Cardiac fibroblast (primary cell): ENCODE measurements at regions not wholly inside any gene's neighbourhood (a gene's known extent, or its start where the extent isn't known, plus 50 kb on each side); places are given as distances from the start of the nearest gene placed in this dataset.

ENCODE experiments used
- DNase-seq, 2 donors: peaks; one replicate each; pipeline versions ENCODE4 v3.0.0 to v3.0.0-alpha.2; 2010; ENCODE audit warnings: low read depth in 2 of 2
- H3K4me3 ChIP-seq, 2 donors: replicated peaks in 1 of 2; 1 replicate in 1 of 2; 2 replicates in 1 of 2; pipeline ENCODE4 v1.5.1; 2011; ENCODE audit warnings: low read depth in 2 of 2, low read length in 2 of 2, mild to moderate bottlenecking in 2 of 2, moderate library complexity in 1 of 2
- TF ChIP-seq, protein P1 (sequence below): IDR thresholded peaks from one replicate; pipeline ENCODE4 v1.5.1; 2011; ENCODE audit warnings: low read depth, mild to moderate bottlenecking, low read length, inconsistent platforms

DNA sequence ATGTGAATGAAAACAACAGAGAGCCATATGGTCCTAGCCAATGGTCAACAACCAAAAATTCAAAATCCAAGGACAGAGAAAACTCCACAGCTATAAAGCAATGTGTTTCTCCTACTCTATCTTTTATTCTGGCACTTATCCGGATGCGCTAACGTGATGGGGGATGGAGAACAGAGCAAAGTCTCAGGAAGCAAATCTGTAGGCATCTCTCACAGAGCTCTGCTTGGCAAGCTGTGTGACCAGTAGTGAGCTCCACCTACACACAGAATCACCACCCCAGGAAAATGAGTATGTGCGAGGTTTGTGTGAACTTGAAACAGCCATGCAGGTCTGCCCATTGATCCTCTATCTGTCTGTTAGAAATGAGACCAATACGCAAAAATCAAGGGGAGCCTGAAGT, 584.3 kb downstream of the BCL11A start:
- DNase-seq = no peak
- H3K4me3 ChIP-seq = no peak overlapping the region
- TF ChIP-seq, protein P1, sequence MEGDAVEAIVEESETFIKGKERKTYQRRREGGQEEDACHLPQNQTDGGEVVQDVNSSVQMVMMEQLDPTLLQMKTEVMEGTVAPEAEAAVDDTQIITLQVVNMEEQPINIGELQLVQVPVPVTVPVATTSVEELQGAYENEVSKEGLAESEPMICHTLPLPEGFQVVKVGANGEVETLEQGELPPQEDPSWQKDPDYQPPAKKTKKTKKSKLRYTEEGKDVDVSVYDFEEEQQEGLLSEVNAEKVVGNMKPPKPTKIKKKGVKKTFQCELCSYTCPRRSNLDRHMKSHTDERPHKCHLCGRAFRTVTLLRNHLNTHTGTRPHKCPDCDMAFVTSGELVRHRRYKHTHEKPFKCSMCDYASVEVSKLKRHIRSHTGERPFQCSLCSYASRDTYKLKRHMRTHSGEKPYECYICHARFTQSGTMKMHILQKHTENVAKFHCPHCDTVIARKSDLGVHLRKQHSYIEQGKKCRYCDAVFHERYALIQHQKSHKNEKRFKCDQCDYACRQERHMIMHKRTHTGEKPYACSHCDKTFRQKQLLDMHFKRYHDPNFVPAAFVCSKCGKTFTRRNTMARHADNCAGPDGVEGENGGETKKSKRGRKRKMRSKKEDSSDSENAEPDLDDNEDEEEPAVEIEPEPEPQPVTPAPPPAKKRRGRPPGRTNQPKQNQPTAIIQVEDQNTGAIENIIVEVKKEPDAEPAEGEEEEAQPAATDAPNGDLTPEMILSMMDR = no peak

DNA sequence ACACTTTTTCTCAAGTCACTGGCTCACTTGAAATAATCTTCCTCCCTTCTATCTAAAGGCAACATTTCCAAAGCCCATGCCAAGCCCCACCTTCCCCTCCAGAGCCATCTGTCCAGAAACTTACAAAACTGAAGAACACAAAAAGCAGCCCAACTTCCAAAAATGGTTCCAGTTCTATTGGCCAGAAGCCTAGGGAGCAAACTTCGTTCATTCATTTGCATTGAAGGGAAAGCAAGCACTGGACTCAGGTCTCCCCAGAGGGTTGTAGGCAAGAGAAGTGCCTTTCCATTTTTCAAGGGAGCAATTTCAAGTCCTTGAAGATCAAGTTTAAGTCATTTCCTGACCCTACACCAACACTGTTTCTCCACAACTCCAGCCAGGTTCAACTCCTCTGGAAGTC, 585.0 kb downstream of the BCL11A start:
- TF ChIP-seq, protein P1 = no peak
- no peak for DNase-seq
- H3K4me3 ChIP-seq = no peak overlapping the region

GRCh38 chr2:59967691-59968090, 585.8 kb downstream of the BCL11A start:
- TF ChIP-seq, protein P1 = no peak
- no peak overlapping the region for H3K4me3 ChIP-seq
- no peak for DNase-seq

DNA sequence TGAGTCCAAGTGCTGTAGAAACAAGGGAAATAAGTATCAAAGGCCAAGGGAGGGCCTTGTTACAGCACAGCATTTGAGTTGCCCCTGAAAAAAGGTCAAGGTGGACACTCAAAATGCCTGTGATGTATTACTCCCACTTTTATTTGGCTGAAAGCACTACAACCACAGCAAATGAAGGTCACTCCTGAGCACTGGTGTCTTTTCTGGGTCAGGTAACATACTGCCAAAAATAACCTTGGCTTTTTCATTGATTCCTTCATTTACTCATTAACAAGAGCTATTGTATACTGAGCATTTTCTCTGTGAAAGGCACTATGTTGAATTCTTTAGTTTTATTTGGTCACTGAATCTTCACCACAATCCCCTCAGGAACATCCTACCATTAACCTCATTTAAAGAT, 590.3 kb downstream of the BCL11A start:
- H3K4me3 ChIP-seq = no peak overlapping the region
- TF ChIP-seq, protein P1 = no peak
- DNase-seq = no peak

GRCh38 chr2:59961746-59962145, 591.7 kb downstream of the BCL11A start:
- no peak for DNase-seq
- TF ChIP-seq, protein P1 = no peak
- H3K4me3 ChIP-seq = no peak overlapping the region

GRCh38 chr2:59959944-59960343, 593.5 kb downstream of the BCL11A start:
- DNase-seq = no peak
- no peak overlapping the region for H3K4me3 ChIP-seq
- TF ChIP-seq, protein P1 = no peak

DNA sequence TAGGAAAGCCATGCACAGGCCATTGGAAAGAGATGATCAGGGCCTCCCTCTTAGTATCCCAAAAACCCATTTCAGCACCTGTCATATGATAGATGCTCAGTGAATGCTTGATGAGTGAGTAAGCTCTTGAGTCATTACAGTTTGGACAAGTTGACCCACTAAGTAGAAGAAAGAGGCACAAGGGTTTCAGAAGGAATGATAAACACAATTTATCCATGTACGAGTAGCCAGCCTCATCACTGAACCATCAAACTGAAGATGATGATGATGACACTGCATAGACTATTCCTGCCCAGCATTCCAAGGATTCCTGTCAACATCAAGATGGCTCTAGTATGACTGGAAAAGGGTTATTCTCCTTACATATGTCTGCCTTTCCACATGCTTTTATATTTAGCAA, 596.0 kb downstream of the BCL11A start:
- no peak overlapping the region for H3K4me3 ChIP-seq
- TF ChIP-seq, protein P1 = no peak
- DNase-seq = no peak
